Tibial nerve (tissue), 4 donors: ENCODE measurements at regions not wholly inside any gene's neighbourhood (a gene's known extent, or its start where the extent isn't known, plus 50 kb on each side); places are given as distances from the start of the nearest gene placed in this dataset.

Experiments used
- CTCF ChIP-seq, 5 experiments: fragments of 200-600 bp in 3 of 5; fragments of 450-650 bp in 2 of 5; sonication (generic) in 3 of 5; IDR thresholded peaks; one replicate each; pipeline ENCODE4 v1.5.1; 2016 to 2019; ENCODE audit warnings: antibody characterized with exemption in 5 of 5, mild to moderate bottlenecking in 3 of 5, moderate library complexity in 2 of 5
- EP300 ChIP-seq, 2 donors: sonication (generic); formaldehyde crosslinking; IDR thresholded peaks; one replicate each; pipeline ENCODE4 v1.6.1; 2017; ENCODE audit warnings: antibody characterized with exemption in 2 of 2, mild to moderate bottlenecking in 1 of 2
- POLR2A ChIP-seq, 2 donors: fragments of 450-650 bp; IDR thresholded peaks; one replicate each; pipeline ENCODE4 v1.6.1; 2017; ENCODE audit warnings: antibody characterized with exemption in 2 of 2, mild to moderate bottlenecking in 2 of 2, moderate library complexity in 2 of 2

GRCh38 chr19:29422047-29422446 is 103.7 kb upstream of the VSTM2B start:
- no peak for TF ChIP-seq POLR2A (IDR thresholded peaks at IDR 0.05)
- no peak for TF ChIP-seq CTCF (IDR thresholded peaks at IDR 0.05)
- TF ChIP-seq EP300 (IDR thresholded peaks at IDR 0.05), result no peak
